Liver (tissue), 3 donors: ENCODE measurements at regions not wholly inside any gene's neighbourhood (a gene's known extent, or its start where the extent isn't known, plus 50 kb on each side); places are given as distances from the start of the nearest gene placed in this dataset.

ENCODE experiments used
- TF ChIP-seq, protein P1 (sequence below): fragments of 150-350 bp; IDR thresholded peaks from 2 replicates; pipeline ENCODE4 v1.5.1; 2017; ENCODE audit warnings: improper control_type of control experiment, low read depth, low read length; ENCODE audit not compliant: missing input control
- TF ChIP-seq, protein P2 (sequence below): IDR thresholded peaks from 2 replicates; pipeline ENCODE4 v1.6.1; 2016; ENCODE audit warnings: antibody characterized with exemption
- donor health status: healthy.
- donor health status: healthy.

DNA sequence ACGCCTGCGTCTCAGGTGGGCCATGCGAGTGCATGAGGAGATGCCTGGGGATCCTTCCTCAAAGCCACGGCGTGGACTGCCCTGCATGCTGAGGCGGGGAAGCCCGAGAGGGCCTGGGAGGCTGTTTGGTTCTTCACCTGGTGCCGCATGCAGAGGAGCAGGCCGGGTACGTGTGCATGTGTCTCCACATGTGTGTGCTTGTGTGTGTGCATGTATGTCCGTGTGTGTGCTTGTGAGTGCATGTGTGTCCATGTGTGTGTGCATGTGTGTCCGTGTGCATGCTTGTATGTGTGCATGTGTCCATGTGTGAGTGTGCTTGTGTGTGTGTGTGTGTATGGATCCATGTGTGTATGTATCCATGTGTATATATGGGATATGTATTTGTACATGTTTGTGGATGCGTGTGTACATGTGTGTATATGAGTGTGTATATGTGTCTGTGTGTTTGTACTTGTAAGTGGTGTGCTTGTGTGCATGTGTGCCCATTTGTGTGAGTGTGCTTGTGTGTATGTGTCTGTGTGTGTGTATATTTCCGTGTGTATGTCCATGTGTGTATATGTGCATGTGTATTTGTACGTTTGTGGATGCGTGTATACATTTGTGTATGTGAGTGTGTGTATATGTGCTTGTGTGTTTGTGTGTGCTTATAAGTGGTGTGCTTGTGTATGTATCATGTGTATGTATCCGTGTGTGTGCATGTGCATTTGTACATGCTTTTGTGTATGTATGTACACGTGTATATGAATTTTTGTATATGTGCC is 79.0 kb downstream of the PTGR3 start:
- TF ChIP-seq, protein P1, sequence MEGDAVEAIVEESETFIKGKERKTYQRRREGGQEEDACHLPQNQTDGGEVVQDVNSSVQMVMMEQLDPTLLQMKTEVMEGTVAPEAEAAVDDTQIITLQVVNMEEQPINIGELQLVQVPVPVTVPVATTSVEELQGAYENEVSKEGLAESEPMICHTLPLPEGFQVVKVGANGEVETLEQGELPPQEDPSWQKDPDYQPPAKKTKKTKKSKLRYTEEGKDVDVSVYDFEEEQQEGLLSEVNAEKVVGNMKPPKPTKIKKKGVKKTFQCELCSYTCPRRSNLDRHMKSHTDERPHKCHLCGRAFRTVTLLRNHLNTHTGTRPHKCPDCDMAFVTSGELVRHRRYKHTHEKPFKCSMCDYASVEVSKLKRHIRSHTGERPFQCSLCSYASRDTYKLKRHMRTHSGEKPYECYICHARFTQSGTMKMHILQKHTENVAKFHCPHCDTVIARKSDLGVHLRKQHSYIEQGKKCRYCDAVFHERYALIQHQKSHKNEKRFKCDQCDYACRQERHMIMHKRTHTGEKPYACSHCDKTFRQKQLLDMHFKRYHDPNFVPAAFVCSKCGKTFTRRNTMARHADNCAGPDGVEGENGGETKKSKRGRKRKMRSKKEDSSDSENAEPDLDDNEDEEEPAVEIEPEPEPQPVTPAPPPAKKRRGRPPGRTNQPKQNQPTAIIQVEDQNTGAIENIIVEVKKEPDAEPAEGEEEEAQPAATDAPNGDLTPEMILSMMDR = no peak
- TF ChIP-seq, protein P2, sequence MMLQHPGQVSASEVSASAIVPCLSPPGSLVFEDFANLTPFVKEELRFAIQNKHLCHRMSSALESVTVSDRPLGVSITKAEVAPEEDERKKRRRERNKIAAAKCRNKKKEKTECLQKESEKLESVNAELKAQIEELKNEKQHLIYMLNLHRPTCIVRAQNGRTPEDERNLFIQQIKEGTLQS = no peak
